HAP-1 (cell line): ENCODE measurements at regions not wholly inside any gene's neighbourhood (a gene's known extent, or its start where the extent isn't known, plus 50 kb on each side); places are given as distances from the start of the nearest gene placed in this dataset.

ENCODE experiments used
- DNase-seq, 2 experiments: peaks; one replicate each; pipeline ENCODE4 v3.0.0-alpha.2; 2016 to 2020; ENCODE audit warnings: low spot score in 2 of 2
- H3K27me3 ChIP-seq: fragments of 250-450 bp; sonication (Bioruptor Pico); 2 replicates; pipeline ENCODE4 v1.5.1; 2020; ENCODE audit warnings: low read depth, mild to moderate bottlenecking, moderate library complexity
- H3K36me3 ChIP-seq: fragments of 250-450 bp; sonication (Bioruptor Pico); replicated peaks from 2 replicates; pipeline ENCODE4 v1.5.1; 2020; ENCODE audit warnings: mild to moderate bottlenecking
- H3K4me1 ChIP-seq: fragments of 250-450 bp; sonication (Bioruptor Pico); 2 replicates; pipeline ENCODE4 v1.5.1; 2020; ENCODE audit warnings: mild to moderate bottlenecking
- H3K4me3 ChIP-seq: fragments of 250-450 bp; sonication (Bioruptor Pico); 2 replicates; pipeline ENCODE4 v1.5.1; 2020; ENCODE audit warnings: mild to moderate bottlenecking, moderate library complexity
- H3K9me3 ChIP-seq: fragments of 250-450 bp; sonication (Bioruptor Pico); 2 replicates; pipeline ENCODE4 v1.5.1; 2020; ENCODE audit warnings: mild to moderate bottlenecking, moderate library complexity
- in situ Hi-C: fragments of 300-500 bp; cut with MboI; formaldehyde crosslinking; loops from 3 replicates; pipeline ENCODE4 v1.14.3; 2020; ENCODE audit warnings: low sequenced_read_pairs, inconsistent platforms, mixed read lengths

- DNase-seq, result no peak
- no peak overlapping the region for H3K4me3 ChIP-seq
- no peaks in the 10 kb centered on the region for H3K9me3 ChIP-seq
- no peaks in the 10 kb centered on the region for H3K36me3 ChIP-seq
- in situ Hi-C loops, result no loop called here
- no peaks in the 10 kb centered on the region for H3K4me1 ChIP-seq
- H3K27me3 ChIP-seq, result no peaks in the 10 kb centered on the region
Observed at GRCh38 chr5:38166832-38167231, 91.5 kb upstream of the EGFLAM start.

GRCh38 chr5:38165435-38165834 lies 92.9 kb upstream of the EGFLAM start:
- Histone ChIP-seq H3K4me3 (no peak overlapping the region), H3K9me3 (no peaks in the 10 kb centered on the region), H3K27me3 (no peaks in the 10 kb centered on the region), H3K36me3 (no peaks in the 10 kb centered on the region), H3K4me1 (no peaks in the 10 kb centered on the region)
- no peak for DNase-seq
- in situ Hi-C loops, result no loop called here

- no peak for DNase-seq
- H3K9me3 ChIP-seq, result no peaks in the 10 kb centered on the region
- no peaks in the 10 kb centered on the region for H3K36me3 ChIP-seq
- H3K27me3 ChIP-seq, result no peaks in the 10 kb centered on the region
- in situ Hi-C loops, result no loop called here
- H3K4me3 ChIP-seq, result no peak overlapping the region
- H3K4me1 ChIP-seq, result no peaks in the 10 kb centered on the region
Observed at GRCh38 chr5:38164776-38165399, 93.5 kb upstream of the EGFLAM start.

- Histone ChIP-seq H3K9me3 (no peaks in the 10 kb centered on the region), H3K36me3 (no peaks in the 10 kb centered on the region), H3K4me1 (no peaks in the 10 kb centered on the region), H3K4me3 (no peak overlapping the region), H3K27me3 (no peaks in the 10 kb centered on the region)
- DNase-seq, result no peak
- in situ Hi-C loops, result no loop called here
Observed at GRCh38 chr5:38163636-38164237, 94.6 kb upstream of the EGFLAM start.

- Histone ChIP-seq H3K4me1 (no peaks in the 10 kb centered on the region), H3K9me3 (no peaks in the 10 kb centered on the region), H3K36me3 (no peaks in the 10 kb centered on the region), H3K27me3 (no peaks in the 10 kb centered on the region), H3K4me3 (no peak overlapping the region)
- DNase-seq, result no peak
- in situ Hi-C loops, result no loop called here
Observed at GRCh38 chr5:38162625-38163024, 95.7 kb upstream of the EGFLAM start.

- Histone ChIP-seq H3K36me3 (no peaks in the 10 kb centered on the region), H3K4me1 (no peaks in the 10 kb centered on the region), H3K4me3 (no peak overlapping the region), H3K27me3 (no peaks in the 10 kb centered on the region), H3K9me3 (no peaks in the 10 kb centered on the region)
- no peak for DNase-seq
- in situ Hi-C loops, result no loop called here
Observed at GRCh38 chr5:38157024-38157423, 101.3 kb upstream of the EGFLAM start.

- Histone ChIP-seq H3K36me3 (no peaks in the 10 kb centered on the region), H3K27me3 (no peaks in the 10 kb centered on the region), H3K4me1 (no peaks in the 10 kb centered on the region), H3K9me3 (no peaks in the 10 kb centered on the region), H3K4me3 (no peak overlapping the region)
- in situ Hi-C loops, result no loop called here
- no peak for DNase-seq
Observed at GRCh38 chr5:38154615-38155204, 103.6 kb upstream of the EGFLAM start.

- in situ Hi-C loops, result no loop called here
- Histone ChIP-seq H3K4me1 (no peaks in the 10 kb centered on the region), H3K9me3 (no peaks in the 10 kb centered on the region), H3K36me3 (no peaks in the 10 kb centered on the region), H3K27me3 (no peaks in the 10 kb centered on the region), H3K4me3 (no peak overlapping the region)
- DNase-seq, result no peak
Observed at GRCh38 chr5:38151878-38152277, 106.5 kb upstream of the EGFLAM start.

- Histone ChIP-seq H3K36me3 (no peaks in the 10 kb centered on the region), H3K27me3 (no peaks in the 10 kb centered on the region), H3K9me3 (no peaks in the 10 kb centered on the region), H3K4me1 (no peaks in the 10 kb centered on the region), H3K4me3 (no peak overlapping the region)
- no peak for DNase-seq
- in situ Hi-C loops, result no loop called here
Observed at GRCh38 chr5:38149815-38150195, 108.6 kb upstream of the EGFLAM start.

GRCh38 chr5:38148021-38148625 lies 110.2 kb upstream of the EGFLAM start:
- DNase-seq, result no peak
- in situ Hi-C loops, result no loop called here
- Histone ChIP-seq H3K4me3 (no peak overlapping the region), H3K9me3 (no peaks in the 10 kb centered on the region), H3K4me1 (no peaks in the 10 kb centered on the region), H3K27me3 (no peaks in the 10 kb centered on the region), H3K36me3 (no peaks in the 10 kb centered on the region)

GRCh38 chr5:38143384-38143783 lies 115.0 kb upstream of the EGFLAM start:
- Histone ChIP-seq H3K4me3 (no peak overlapping the region), H3K9me3 (no peaks in the 10 kb centered on the region), H3K36me3 (no peaks in the 10 kb centered on the region), H3K27me3 (no peaks in the 10 kb centered on the region), H3K4me1 (no peaks in the 10 kb centered on the region)
- in situ Hi-C loops, result no loop called here
- no peak for DNase-seq

- Histone ChIP-seq H3K4me1 (no peaks in the 10 kb centered on the region), H3K36me3 (no peaks in the 10 kb centered on the region), H3K4me3 (no peak overlapping the region), H3K27me3 (no peaks in the 10 kb centered on the region), H3K9me3 (no peaks in the 10 kb centered on the region)
- no peak for DNase-seq
- in situ Hi-C loops, result no loop called here
Observed at GRCh38 chr5:38141665-38142064, 116.7 kb upstream of the EGFLAM start.

- in situ Hi-C loops, result no loop called here
- Histone ChIP-seq H3K4me1 (no peaks in the 10 kb centered on the region), H3K27me3 (no peaks in the 10 kb centered on the region), H3K36me3 (no peaks in the 10 kb centered on the region), H3K9me3 (no peaks in the 10 kb centered on the region), H3K4me3 (no peak overlapping the region)
- DNase-seq, result no peak
Observed at GRCh38 chr5:38138574-38138973, 119.8 kb upstream of the EGFLAM start.

- no peak for DNase-seq
- Histone ChIP-seq H3K4me1 (no peaks in the 10 kb centered on the region), H3K27me3 (no peaks in the 10 kb centered on the region), H3K9me3 (no peaks in the 10 kb centered on the region), H3K36me3 (no peaks in the 10 kb centered on the region), H3K4me3 (no peak overlapping the region)
- in situ Hi-C loops, result no loop called here
Observed at GRCh38 chr5:38135486-38136039, 122.8 kb upstream of the EGFLAM start.
